Keratinocyte (primary cell): ENCODE measurements at regions not wholly inside any gene's neighbourhood (a gene's known extent, or its start where the extent isn't known, plus 50 kb on each side); places are given as distances from the start of the nearest gene placed in this dataset.

Source experiments
- DNase-seq: peaks from one replicate; pipeline ENCODE4 v3.0.0-alpha.2; 2011; ENCODE audit warnings: low read depth, missing footprints, low spot score
- FAIRE-seq: peaks from 2 replicates; lab custom pipeline; 2011; peaks lifted over from hg19 to GRCh38; lab: Jason Lieb, UNC
- H2AFZ ChIP-seq: 2 replicates; pipeline ENCODE4 v1.6.0; 2012; ENCODE audit warnings: low read length, control low read depth, inconsistent platforms; ENCODE audit not compliant: control insufficient read depth
- H3K27ac ChIP-seq: 2 replicates; pipeline ENCODE4 v1.5.1; 2011; ENCODE audit warnings: low read length; ENCODE audit not compliant: control insufficient read depth, insufficient read depth
- H3K27me3 ChIP-seq: 3 replicates; pipeline ENCODE4 v1.6.0; 2011; ENCODE audit warnings: low read length; ENCODE audit not compliant: control insufficient read depth, insufficient read depth; ENCODE audit errors: extremely low read depth
- H3K36me3 ChIP-seq, 2 experiments: 2 replicates in 1 of 2; 3 replicates in 1 of 2; pipeline ENCODE4 v1.5.1; 2011; ENCODE audit warnings: low read length in 2 of 2, mild to moderate bottlenecking in 1 of 2; ENCODE audit not compliant: control insufficient read depth in 2 of 2, insufficient read depth in 2 of 2; ENCODE audit errors: extremely low read depth in 1 of 2
- H3K4me1 ChIP-seq: 3 replicates; pipeline ENCODE4 v1.5.1; 2011; ENCODE audit warnings: low read length; ENCODE audit not compliant: control insufficient read depth, insufficient read depth; ENCODE audit errors: extremely low read depth
- H3K4me2 ChIP-seq: 3 replicates; pipeline ENCODE4 v1.6.0; 2011; ENCODE audit warnings: low read depth, low read length; ENCODE audit not compliant: control insufficient read depth, insufficient read depth; ENCODE audit errors: extremely low read depth
- H3K4me3 ChIP-seq, 3 experiments: fragments of 200-600 bp in 1 of 3; sonication (generic) in 1 of 3; 2 replicates in 2 of 3; 3 replicates in 1 of 3; pipeline ENCODE4 v1.5.1; 2011 to 2016; ENCODE audit warnings: low read length in 3 of 3, mild to moderate bottlenecking in 3 of 3, control low read depth in 2 of 3, inconsistent platforms in 1 of 3, low read depth in 1 of 3, mixed read lengths in 1 of 3, mixed run types in 1 of 3, moderate library complexity in 1 of 3; ENCODE audit not compliant: control insufficient read depth in 2 of 3, insufficient read depth in 2 of 3; ENCODE audit errors: extremely low read depth in 1 of 3
- H3K79me2 ChIP-seq: 2 replicates; pipeline ENCODE4 v1.6.0; 2012; ENCODE audit warnings: low read length; ENCODE audit not compliant: control insufficient read depth, insufficient read depth
- H3K9ac ChIP-seq: 3 replicates; pipeline ENCODE4 v1.6.0; 2011; ENCODE audit warnings: low read length; ENCODE audit not compliant: control insufficient read depth, insufficient read depth; ENCODE audit errors: extremely low read depth
- H3K9me1 ChIP-seq: 3 replicates; pipeline ENCODE4 v1.6.0; 2011; ENCODE audit warnings: low read length; ENCODE audit not compliant: control insufficient read depth, insufficient read depth; ENCODE audit errors: extremely low read depth
- H3K9me3 ChIP-seq: 2 replicates; pipeline ENCODE4 v1.5.1; 2012; ENCODE audit warnings: low read depth, low read length; ENCODE audit not compliant: control insufficient read depth
- H4K20me1 ChIP-seq: 3 replicates; pipeline ENCODE4 v1.6.0; 2011; ENCODE audit warnings: low read length; ENCODE audit not compliant: control insufficient read depth, insufficient read depth; ENCODE audit errors: extremely low read depth
- EZH2 ChIP-seq: IDR thresholded peaks from one replicate; pipeline ENCODE4 v1.6.1; 2012; ENCODE audit warnings: inconsistent platforms, mild to moderate bottlenecking, low read length, moderate library complexity
- dilution Hi-C: fragments of 300-500 bp; cut with MboI; formaldehyde crosslinking; loops from one replicate; pipeline ENCODE4 v1.7.0; 2020; ENCODE audit warnings: low sequenced_read_pairs; ENCODE audit not compliant: extremely low pct_ligation_motif_present
- TF ChIP-seq, protein P1 (sequence below), 3 experiments: IDR thresholded peaks in 1 of 3; conservative IDR thresholded peaks in 1 of 3; optimal IDR thresholded peaks in 1 of 3; 2 replicates in 2 of 3; 3 replicates in 1 of 3; pipeline versions ENCODE3 to v1.5.1; 2011; ENCODE audit warnings: low read length in 3 of 3, mild to moderate bottlenecking in 3 of 3, moderate library complexity in 2 of 3, control low read depth in 1 of 3, inconsistent platforms in 1 of 3; ENCODE audit not compliant: insufficient read depth in 2 of 3; ENCODE audit errors: extremely low read depth in 1 of 3

- Histone ChIP-seq H3K9ac (no peak overlapping the region), H3K9me3 (no peaks in the 10 kb centered on the region), H3K27me3 (no peaks in the 10 kb centered on the region), H3K27ac (no peak overlapping the region), H3K9me1 (no peaks in the 10 kb centered on the region), H3K4me3 (no peak overlapping the region), H4K20me1 (no peaks in the 10 kb centered on the region), H3K79me2 (no peaks in the 10 kb centered on the region), H3K4me2 (no peak overlapping the region), H2AFZ (no peak overlapping the region), H3K36me3 (no peaks in the 10 kb centered on the region), H3K4me1 (peaks cover 29% of the 10 kb centered on the region)
- no peak for DNase-seq
- no peak for TF ChIP-seq EZH2
- TF ChIP-seq, protein P1, sequence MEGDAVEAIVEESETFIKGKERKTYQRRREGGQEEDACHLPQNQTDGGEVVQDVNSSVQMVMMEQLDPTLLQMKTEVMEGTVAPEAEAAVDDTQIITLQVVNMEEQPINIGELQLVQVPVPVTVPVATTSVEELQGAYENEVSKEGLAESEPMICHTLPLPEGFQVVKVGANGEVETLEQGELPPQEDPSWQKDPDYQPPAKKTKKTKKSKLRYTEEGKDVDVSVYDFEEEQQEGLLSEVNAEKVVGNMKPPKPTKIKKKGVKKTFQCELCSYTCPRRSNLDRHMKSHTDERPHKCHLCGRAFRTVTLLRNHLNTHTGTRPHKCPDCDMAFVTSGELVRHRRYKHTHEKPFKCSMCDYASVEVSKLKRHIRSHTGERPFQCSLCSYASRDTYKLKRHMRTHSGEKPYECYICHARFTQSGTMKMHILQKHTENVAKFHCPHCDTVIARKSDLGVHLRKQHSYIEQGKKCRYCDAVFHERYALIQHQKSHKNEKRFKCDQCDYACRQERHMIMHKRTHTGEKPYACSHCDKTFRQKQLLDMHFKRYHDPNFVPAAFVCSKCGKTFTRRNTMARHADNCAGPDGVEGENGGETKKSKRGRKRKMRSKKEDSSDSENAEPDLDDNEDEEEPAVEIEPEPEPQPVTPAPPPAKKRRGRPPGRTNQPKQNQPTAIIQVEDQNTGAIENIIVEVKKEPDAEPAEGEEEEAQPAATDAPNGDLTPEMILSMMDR (optimal IDR thresholded peaks at IDR 0.05 in 1 of 3, IDR thresholded peaks at IDR 0.05 in 1 of 3, conservative IDR thresholded peaks at IDR 0.05 in 1 of 3; ENCODE audit: extremely low read depth in 1 of 3, insufficient read depth in 2 of 3, low read length in 3 of 3) = no peak
- dilution Hi-C loops = no loop called here
- no peak for FAIRE-seq
Measured at GRCh38 chr5:74198156-74198555, 442.4 kb downstream of the ENC1 start.

DNA sequence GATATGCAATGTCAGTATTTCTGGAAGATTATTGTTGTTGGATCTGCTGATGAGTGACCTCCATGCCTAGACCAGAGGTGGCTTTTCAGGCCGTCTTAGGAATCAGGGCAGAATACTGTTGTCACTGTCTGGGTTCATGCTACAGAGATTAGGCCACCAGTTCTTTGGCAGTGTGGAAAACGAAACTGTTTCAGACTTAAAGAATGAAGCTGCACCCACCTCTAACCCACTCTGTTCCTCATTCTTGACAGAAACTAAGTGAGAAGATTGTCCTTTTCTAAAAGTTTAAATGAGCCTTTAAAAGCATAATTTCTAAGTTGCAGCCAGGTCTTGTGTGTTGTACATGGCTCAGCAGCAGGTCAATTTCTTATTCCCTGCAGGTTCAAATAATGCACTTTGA is 444.3 kb downstream of the ENC1 start:
- peaks cover 18% of the 10 kb centered on the region for H3K4me1 ChIP-seq
- no peaks in the 10 kb centered on the region for H3K79me2 ChIP-seq
- H3K4me3 ChIP-seq = no peak overlapping the region
- no peak overlapping the region for H2AFZ ChIP-seq
- H3K9me1 ChIP-seq = no peaks in the 10 kb centered on the region
- dilution Hi-C loops = no loop called here
- no peak overlapping the region for H3K4me2 ChIP-seq
- H3K36me3 ChIP-seq = no peaks in the 10 kb centered on the region
- no peak overlapping the region for H3K27ac ChIP-seq
- FAIRE-seq (no peak), DNase-seq (no peak)
- no peaks in the 10 kb centered on the region for H3K27me3 ChIP-seq
- no peak for TF ChIP-seq EZH2
- TF ChIP-seq, protein P1 (optimal IDR thresholded peaks at IDR 0.05 in 1 of 3, IDR thresholded peaks at IDR 0.05 in 1 of 3, conservative IDR thresholded peaks at IDR 0.05 in 1 of 3; ENCODE audit: extremely low read depth in 1 of 3, insufficient read depth in 2 of 3, low read length in 3 of 3) = no peak
- no peaks in the 10 kb centered on the region for H4K20me1 ChIP-seq
- no peak overlapping the region for H3K9ac ChIP-seq
- H3K9me3 ChIP-seq = no peaks in the 10 kb centered on the region
